Neuron (in vitro differentiated cells): ENCODE measurements at regions not wholly inside any gene's neighbourhood (a gene's known extent, or its start where the extent isn't known, plus 50 kb on each side); places are given as distances from the start of the nearest gene placed in this dataset.

ENCODE experiments used
- H2AFZ ChIP-seq: one replicate; pipeline ENCODE4 v1.6.1; 2013; ENCODE audit warnings: low read depth, mild to moderate bottlenecking, inconsistent platforms, low read length, moderate library complexity
- H3K27me3 ChIP-seq: one replicate; pipeline ENCODE4 v1.6.1; 2013; ENCODE audit warnings: low read length; ENCODE audit not compliant: insufficient read depth
- H3K36me3 ChIP-seq: one replicate; pipeline ENCODE4 v1.6.1; 2013; ENCODE audit warnings: low read length; ENCODE audit not compliant: insufficient read depth
- H3K4me1 ChIP-seq: one replicate; pipeline ENCODE4 v1.6.1; 2013; ENCODE audit warnings: low read length; ENCODE audit not compliant: insufficient read depth
- H3K4me3 ChIP-seq: 2 replicates; pipeline ENCODE4 v1.5.1; 2013; ENCODE audit warnings: mild to moderate bottlenecking, low read length, moderate library complexity
- H3K9me3 ChIP-seq: one replicate; pipeline ENCODE4 v1.6.1; 2013; ENCODE audit warnings: low read length

- H3K36me3 ChIP-seq = no peaks in the 10 kb centered on the region
- no peaks in the 10 kb centered on the region for H3K9me3 ChIP-seq
- no peaks in the 10 kb centered on the region for H3K27me3 ChIP-seq
- H3K4me3 ChIP-seq = no peak overlapping the region
- no peaks in the 10 kb centered on the region for H3K4me1 ChIP-seq
- H2AFZ ChIP-seq = no peak overlapping the region
Measured at GRCh38 chr3:148240351-148240750, 457.4 kb upstream of the AGTR1 start.

GRCh38 chr3:148243609-148244008 is 454.1 kb upstream of the AGTR1 start:
- Histone ChIP-seq H2AFZ (no peak overlapping the region), H3K4me1 (no peaks in the 10 kb centered on the region), H3K36me3 (no peaks in the 10 kb centered on the region), H3K27me3 (no peaks in the 10 kb centered on the region), H3K4me3 (no peak overlapping the region), H3K9me3 (no peaks in the 10 kb centered on the region)

- no peaks in the 10 kb centered on the region for H3K4me1 ChIP-seq
Measured at GRCh38 chr3:148246291-148246923, 451.3 kb upstream of the AGTR1 start.

GRCh38 chr3:148253713-148254112 is 444.0 kb upstream of the AGTR1 start:
- Histone ChIP-seq H3K4me3 (no peak overlapping the region), H3K36me3 (no peaks in the 10 kb centered on the region), H3K4me1 (no peaks in the 10 kb centered on the region), H2AFZ (no peak overlapping the region), H3K27me3 (no peaks in the 10 kb centered on the region), H3K9me3 (no peaks in the 10 kb centered on the region)

More at GRCh38 chr3:148246291-148246923, 451.3 kb upstream of the AGTR1 start:
- Histone ChIP-seq H3K9me3 (no peaks in the 10 kb centered on the region), H3K4me3 (no peak overlapping the region), H2AFZ (no peak overlapping the region), H3K36me3 (no peaks in the 10 kb centered on the region), H3K27me3 (no peaks in the 10 kb centered on the region)

- H3K36me3 ChIP-seq = no peaks in the 10 kb centered on the region
Measured at GRCh38 chr3:148254402-148254801, 443.3 kb upstream of the AGTR1 start.

GRCh38 chr3:148255981-148256969 is 441.4 kb upstream of the AGTR1 start:
- H2AFZ ChIP-seq = no peak overlapping the region
- no peak overlapping the region for H3K4me3 ChIP-seq
- H3K36me3 ChIP-seq = no peaks in the 10 kb centered on the region
- H3K4me1 ChIP-seq = no peaks in the 10 kb centered on the region
- H3K27me3 ChIP-seq = no peaks in the 10 kb centered on the region
- H3K9me3 ChIP-seq = no peaks in the 10 kb centered on the region

More at GRCh38 chr3:148254402-148254801, 443.3 kb upstream of the AGTR1 start:
- Histone ChIP-seq H3K4me3 (no peak overlapping the region), H3K27me3 (no peaks in the 10 kb centered on the region), H3K4me1 (no peaks in the 10 kb centered on the region), H2AFZ (no peak overlapping the region), H3K9me3 (no peaks in the 10 kb centered on the region)

GRCh38 chr3:148262980-148263379 is 434.7 kb upstream of the AGTR1 start:
- Histone ChIP-seq H3K9me3 (peaks cover 3% of the 10 kb centered on the region), H2AFZ (no peak overlapping the region), H3K4me3 (no peak overlapping the region), H3K36me3 (no peaks in the 10 kb centered on the region), H3K27me3 (no peaks in the 10 kb centered on the region), H3K4me1 (no peaks in the 10 kb centered on the region)

- H3K4me3 ChIP-seq = no peak overlapping the region
- H3K36me3 ChIP-seq = no peaks in the 10 kb centered on the region
- peak overlapping the region; percentile 4 for H2AFZ ChIP-seq
- H3K9me3 ChIP-seq = peaks cover 3% of the 10 kb centered on the region
- H3K27me3 ChIP-seq = no peaks in the 10 kb centered on the region
- H3K4me1 ChIP-seq = no peaks in the 10 kb centered on the region
Measured at GRCh38 chr3:148265841-148266240, 431.9 kb upstream of the AGTR1 start.

GRCh38 chr3:148266341-148266740 is 431.4 kb upstream of the AGTR1 start:
- Histone ChIP-seq H3K4me1 (no peaks in the 10 kb centered on the region), H3K27me3 (no peaks in the 10 kb centered on the region), H2AFZ (peak overlapping the region; percentile 4), H3K36me3 (no peaks in the 10 kb centered on the region), H3K9me3 (peaks cover 3% of the 10 kb centered on the region), H3K4me3 (no peak overlapping the region)

GRCh38 chr3:148269816-148270215 is 427.9 kb upstream of the AGTR1 start:
- no peaks in the 10 kb centered on the region for H3K9me3 ChIP-seq
- H3K4me1 ChIP-seq = no peaks in the 10 kb centered on the region
- no peaks in the 10 kb centered on the region for H3K36me3 ChIP-seq
- no peak overlapping the region for H2AFZ ChIP-seq
- H3K4me3 ChIP-seq = no peak overlapping the region
- H3K27me3 ChIP-seq = no peaks in the 10 kb centered on the region

- Histone ChIP-seq H3K27me3 (no peaks in the 10 kb centered on the region), H2AFZ (no peak overlapping the region), H3K4me1 (no peaks in the 10 kb centered on the region), H3K36me3 (no peaks in the 10 kb centered on the region), H3K9me3 (no peaks in the 10 kb centered on the region), H3K4me3 (no peak overlapping the region)
Measured at GRCh38 chr3:148280623-148281242, 417.0 kb upstream of the AGTR1 start.

- Histone ChIP-seq H3K36me3 (no peaks in the 10 kb centered on the region), H3K4me3 (no peak overlapping the region), H3K4me1 (no peaks in the 10 kb centered on the region), H2AFZ (no peak overlapping the region), H3K27me3 (no peaks in the 10 kb centered on the region), H3K9me3 (no peaks in the 10 kb centered on the region)
Measured at GRCh38 chr3:148289159-148289558, 408.5 kb upstream of the AGTR1 start.

GRCh38 chr3:148297013-148297412 is 400.7 kb upstream of the AGTR1 start:
- Histone ChIP-seq H3K27me3 (no peaks in the 10 kb centered on the region), H3K9me3 (no peaks in the 10 kb centered on the region), H3K4me3 (no peak overlapping the region)

More at GRCh38 chr3:148297013-148297412, 400.7 kb upstream of the AGTR1 start:
- no peak overlapping the region for H2AFZ ChIP-seq
- H3K4me1 ChIP-seq = no peaks in the 10 kb centered on the region
- H3K36me3 ChIP-seq = no peaks in the 10 kb centered on the region
